Activated B cell treated with CpG ODN at 0.5 μM for 24 hours (primary cell): ENCODE measurements at regions not wholly inside any gene's neighbourhood (a gene's known extent, or its start where the extent isn't known, plus 50 kb on each side); places are given as distances from the start of the nearest gene placed in this dataset.

ENCODE experiments used
- ATAC-seq: fragments of 200-7000 bp; cut with Tn5 transposase; one replicate; pipeline ENCODE4 v1.10.0; 2021; ENCODE audit warnings: low read depth, mild to moderate bottlenecking, moderate library complexity
- CTCF ChIA-PET: fragments of 350-600 bp; sonication (Branson Sonifier 250); formaldehyde crosslinking; loops from one replicate; lab custom pipeline; 2021; ENCODE audit warnings: antibody characterized with exemption; lab: Charles Lee
- POLR2A ChIA-PET: fragments of 350-600 bp; sonication (Branson Sonifier 250); formaldehyde crosslinking; loops from one replicate; lab custom pipeline; 2021; ENCODE audit warnings: antibody characterized with exemption; lab: Charles Lee
- DNase-seq: peaks from one replicate; pipeline ENCODE4 v3.0.0; 2022
- H3K27ac Mint-ChIP-seq: one replicate; pipeline ENCODE4 v1.8.0; 2020; ENCODE audit warnings: mixed read lengths
- H3K27me3 Mint-ChIP-seq: one replicate; pipeline ENCODE4 v1.8.0; 2021; ENCODE audit warnings: mixed read lengths
- H3K36me3 Mint-ChIP-seq: one replicate; pipeline ENCODE4 v1.8.0; 2021; ENCODE audit warnings: low read depth, mixed read lengths
- H3K4me1 Mint-ChIP-seq: one replicate; pipeline ENCODE4 v1.8.0; 2021; ENCODE audit warnings: mixed read lengths
- H3K4me3 Mint-ChIP-seq: one replicate; pipeline ENCODE4 v1.8.0; 2020; ENCODE audit warnings: mild to moderate bottlenecking, mixed read lengths
- H3K9me3 Mint-ChIP-seq: one replicate; pipeline ENCODE4 v1.8.0; 2020; ENCODE audit warnings: mixed read lengths
- CTCF ChIP-seq: fragments of 200-600 bp; IDR thresholded peaks from one replicate; pipeline ENCODE4 v1.8.0; 2022; ENCODE audit warnings: antibody characterized with exemption, mild to moderate bottlenecking
- intact Hi-C: fragments of 100-400 bp; cut with micrococcal nuclease; formaldehyde crosslinking; loops from one replicate; pipeline ENCODE4 v1.15.1; 2024

GRCh38 chr6:163942790-163943189 is 528.3 kb downstream of the QKI start:
- Mint-ChIP-seq H3K27ac (no peak overlapping the region), H3K27me3 (peaks cover 56% of the 10 kb centered on the region), H3K4me1 (peaks cover 7% of the 10 kb centered on the region), H3K4me3 (no peak overlapping the region), H3K9me3 (no peaks in the 10 kb centered on the region), H3K36me3 (no peaks in the 10 kb centered on the region)
- intact Hi-C loops: no loop called here
- ChIA-PET POLR2A (no interaction called here), CTCF (no interaction called here)
- TF ChIP-seq CTCF: no peak
- ATAC-seq: no peak
- no peak for DNase-seq

GRCh38 chr6:163941624-163941976 is 527.1 kb downstream of the QKI start:
- Mint-ChIP-seq H3K27ac (no peak overlapping the region), H3K4me1 (peaks cover 7% of the 10 kb centered on the region), H3K9me3 (no peaks in the 10 kb centered on the region), H3K27me3 (peaks cover 61% of the 10 kb centered on the region), H3K36me3 (no peaks in the 10 kb centered on the region), H3K4me3 (no peak overlapping the region)
- CTCF ChIA-PET: no interaction called here
- DNase-seq: no peak
- TF ChIP-seq CTCF: no peak
- intact Hi-C loops: no loop called here
- ATAC-seq: no peak
- POLR2A ChIA-PET: interaction anchor here (0.6 kb wide), 1 partner anchor 11 kb away, joined by 8 read pairs; no protein-coding TSS in a partner anchor

GRCh38 chr6:163940705-163941623 is 526.4 kb downstream of the QKI start:
- ChIA-PET CTCF (no interaction called here), POLR2A (no interaction called here)
- Mint-ChIP-seq H3K4me3 (no peak overlapping the region), H3K27me3 (peaks cover 61% of the 10 kb centered on the region), H3K36me3 (no peaks in the 10 kb centered on the region), H3K9me3 (no peaks in the 10 kb centered on the region), H3K4me1 (peaks cover 7% of the 10 kb centered on the region), H3K27ac (no peak overlapping the region)
- DNase-seq (no peak), ATAC-seq (no peak)
- TF ChIP-seq CTCF: no peak
- intact Hi-C loops: no loop called here

GRCh38 chr6:163937071-163937470 is 522.6 kb downstream of the QKI start:
- no peaks in the 10 kb centered on the region for H3K4me1 Mint-ChIP-seq
- ATAC-seq: no peak
- no peaks in the 10 kb centered on the region for H3K36me3 Mint-ChIP-seq
- H3K27ac Mint-ChIP-seq: no peak overlapping the region
- intact Hi-C loops: no loop called here
- POLR2A ChIA-PET: no interaction called here
- no peak for TF ChIP-seq CTCF
- CTCF ChIA-PET: no interaction called here
- no peaks in the 10 kb centered on the region for H3K9me3 Mint-ChIP-seq
- no peak for DNase-seq
- peaks cover 42% of the 10 kb centered on the region for H3K27me3 Mint-ChIP-seq
- H3K4me3 Mint-ChIP-seq: no peak overlapping the region

- DNase-seq (no peak), ATAC-seq (no peak)
- ChIA-PET CTCF (no interaction called here), POLR2A (no interaction called here)
- TF ChIP-seq CTCF: no peak
- H3K27ac Mint-ChIP-seq: no peak overlapping the region
- H3K4me3 Mint-ChIP-seq: no peak overlapping the region
- no peaks in the 10 kb centered on the region for H3K4me1 Mint-ChIP-seq
- intact Hi-C loops: no loop called here
- no peaks in the 10 kb centered on the region for H3K9me3 Mint-ChIP-seq
- peaks cover 26% of the 10 kb centered on the region for H3K27me3 Mint-ChIP-seq
- H3K36me3 Mint-ChIP-seq: no peaks in the 10 kb centered on the region
Measured at GRCh38 chr6:163935158-163935762, 520.7 kb downstream of the QKI start.
